Gastroesophageal sphincter (tissue), 4 donors: ENCODE measurements at regions not wholly inside any gene's neighbourhood (a gene's known extent, or its start where the extent isn't known, plus 50 kb on each side); places are given as distances from the start of the nearest gene placed in this dataset.

Source experiments
- ATAC-seq: fragments of 150-250 bp; one replicate; pipeline ENCODE4 v1.9.1; 2016; ENCODE audit warnings: mild to moderate bottlenecking, moderate library complexity
- H3K27ac ChIP-seq, 4 donors: fragments of 200-600 bp; sonication (generic) in 3 of 4; 1 replicate in 3 of 4; 2 replicates in 1 of 4; pipeline ENCODE4 v1.5.1; 2016 to 2019
- H3K27me3 ChIP-seq: fragments of 200-600 bp; sonication (generic); one replicate; pipeline ENCODE4 v1.5.1; 2019
- H3K36me3 ChIP-seq, 2 donors: fragments of 200-600 bp; sonication (generic); one replicate each; pipeline ENCODE4 v1.5.1; 2019; ENCODE audit warnings: control low read depth in 1 of 2
- H3K4me1 ChIP-seq, 3 donors: fragments of 200-600 bp; sonication (generic); 1 replicate in 2 of 3; 2 replicates in 1 of 3; pipeline ENCODE4 v1.5.1; 2016 to 2019; ENCODE audit warnings: control low read depth in 2 of 3
- H3K4me3 ChIP-seq, 2 donors: fragments of 200-600 bp; sonication (generic); one replicate each; pipeline ENCODE4 v1.5.1; 2019; ENCODE audit warnings: mild to moderate bottlenecking in 1 of 2, moderate library complexity in 1 of 2
- H3K9me3 ChIP-seq, 3 donors: fragments of 200-600 bp; sonication (generic); one replicate each; pipeline ENCODE4 v1.5.1; 2017 to 2019; ENCODE audit warnings: control low read depth in 2 of 3
- EP300 ChIP-seq: sonication (generic); formaldehyde crosslinking; IDR thresholded peaks from one replicate; pipeline ENCODE4 v1.6.1; 2017; ENCODE audit warnings: antibody characterized with exemption, mild to moderate bottlenecking
- POLR2A ChIP-seq, 2 donors: fragments of 450-650 bp; IDR thresholded peaks; one replicate each; pipeline ENCODE4 v1.6.1; 2017; ENCODE audit warnings: antibody characterized with exemption in 2 of 2, mild to moderate bottlenecking in 2 of 2, moderate library complexity in 1 of 2
- POLR2AphosphoS5 ChIP-seq: sonication (generic); formaldehyde crosslinking; IDR thresholded peaks from one replicate; pipeline ENCODE4 v1.6.1; 2017; ENCODE audit warnings: antibody characterized with exemption
- WGBS, 2 donors: methylation state at CpG; one replicate each; pipeline ENCODE4 v1.1.5; 2018; ENCODE audit warnings: low coverage in 1 of 2; 5-methylcytosine and 5-hydroxymethylcytosine counted together
- TF ChIP-seq, protein P1 (sequence below), 4 experiments: fragments of 200-600 bp in 2 of 4; fragments of 450-650 bp in 2 of 4; sonication (generic) in 1 of 4; IDR thresholded peaks; one replicate each; pipeline ENCODE4 v1.5.1; 2017 to 2019; ENCODE audit warnings: antibody characterized with exemption in 4 of 4, mild to moderate bottlenecking in 2 of 4, moderate library complexity in 2 of 4

GRCh38 chr15:100715571-100716455 is 113.4 kb downstream of the ASB7 start:
- Histone ChIP-seq H3K27me3 (no peaks in the 10 kb centered on the region), H3K27ac (no peak overlapping the region), H3K9me3 (no peaks in the 10 kb centered on the region), H3K36me3 (no peaks in the 10 kb centered on the region), H3K4me3 (no peak overlapping the region), H3K4me1 (peaks cover 0 to 17% (median 5%) of the 10 kb centered on the region in 3 donors)
- ATAC-seq: no peak
- 36 to 80% methylated on average over 3 of the region's 17 CpGs for WGBS, 2 donors
- TF ChIP-seq, protein P1, sequence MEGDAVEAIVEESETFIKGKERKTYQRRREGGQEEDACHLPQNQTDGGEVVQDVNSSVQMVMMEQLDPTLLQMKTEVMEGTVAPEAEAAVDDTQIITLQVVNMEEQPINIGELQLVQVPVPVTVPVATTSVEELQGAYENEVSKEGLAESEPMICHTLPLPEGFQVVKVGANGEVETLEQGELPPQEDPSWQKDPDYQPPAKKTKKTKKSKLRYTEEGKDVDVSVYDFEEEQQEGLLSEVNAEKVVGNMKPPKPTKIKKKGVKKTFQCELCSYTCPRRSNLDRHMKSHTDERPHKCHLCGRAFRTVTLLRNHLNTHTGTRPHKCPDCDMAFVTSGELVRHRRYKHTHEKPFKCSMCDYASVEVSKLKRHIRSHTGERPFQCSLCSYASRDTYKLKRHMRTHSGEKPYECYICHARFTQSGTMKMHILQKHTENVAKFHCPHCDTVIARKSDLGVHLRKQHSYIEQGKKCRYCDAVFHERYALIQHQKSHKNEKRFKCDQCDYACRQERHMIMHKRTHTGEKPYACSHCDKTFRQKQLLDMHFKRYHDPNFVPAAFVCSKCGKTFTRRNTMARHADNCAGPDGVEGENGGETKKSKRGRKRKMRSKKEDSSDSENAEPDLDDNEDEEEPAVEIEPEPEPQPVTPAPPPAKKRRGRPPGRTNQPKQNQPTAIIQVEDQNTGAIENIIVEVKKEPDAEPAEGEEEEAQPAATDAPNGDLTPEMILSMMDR (IDR thresholded peaks at IDR 0.05): no peak
- no peak for TF ChIP-seq POLR2AphosphoS5

GRCh38 chr15:100716456-100717085 is 114.2 kb downstream of the ASB7 start:
- Histone ChIP-seq H3K4me3 (no peak overlapping the region), H3K4me1 (peaks cover 0 to 19% (median 8%) of the 10 kb centered on the region in 3 donors), H3K9me3 (no peaks in the 10 kb centered on the region), H3K27me3 (no peaks in the 10 kb centered on the region), H3K36me3 (no peaks in the 10 kb centered on the region), H3K27ac (no peak overlapping the region)
- no peak for ATAC-seq
- TF ChIP-seq POLR2AphosphoS5: no peak
- WGBS, 2 donors: 89 to 93% methylated on average over 3 to 4 of the region's 10 CpGs

DNA sequence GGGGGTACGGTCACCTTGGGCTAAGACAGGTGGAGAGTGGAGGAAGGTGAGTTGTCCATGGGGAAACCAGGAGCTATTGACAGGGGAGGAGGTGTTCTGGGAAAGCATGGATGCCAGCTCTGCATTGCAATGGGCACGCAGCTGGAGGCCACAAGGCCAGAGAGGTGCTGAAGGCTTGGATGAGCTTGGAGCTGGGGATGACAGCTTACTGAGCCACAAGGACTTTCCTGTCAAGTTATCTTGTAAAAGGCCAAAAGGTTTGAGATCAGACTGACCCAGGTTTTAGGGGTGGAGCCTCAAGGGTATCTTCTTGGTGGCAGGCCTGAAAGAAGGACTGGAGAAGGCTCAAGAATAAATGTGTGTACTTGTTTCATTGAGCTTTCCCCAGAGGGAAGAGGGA is 115.2 kb downstream of the ASB7 start:
- H3K27ac ChIP-seq: no peak overlapping the region
- no peaks in the 10 kb centered on the region for H3K9me3 ChIP-seq
- no peaks in the 10 kb centered on the region for H3K27me3 ChIP-seq
- TF ChIP-seq POLR2A (IDR thresholded peaks at IDR 0.05) (no peak), POLR2AphosphoS5 (no peak), EP300 (no peak)
- TF ChIP-seq, protein P1 (IDR thresholded peaks at IDR 0.05): no peak
- no peak for ATAC-seq
- H3K4me3 ChIP-seq: no peak overlapping the region
- H3K36me3 ChIP-seq: no peaks in the 10 kb centered on the region
- H3K4me1 ChIP-seq: peaks cover 0 to 12% (median 6%) of the 10 kb centered on the region in 3 donors
- WGBS, 2 donors: 100% methylated on average over 2 of the region's 2 CpGs; no CpG with 5 or more reads in 1 of the 2 donors

GRCh38 chr15:100718075-100718980 is 115.9 kb downstream of the ASB7 start:
- H3K36me3 ChIP-seq: no peaks in the 10 kb centered on the region
- H3K9me3 ChIP-seq: no peaks in the 10 kb centered on the region
- ATAC-seq: no peak
- peaks cover 0 to 12% (median 6%) of the 10 kb centered on the region in 3 donors for H3K4me1 ChIP-seq
- H3K27me3 ChIP-seq: no peaks in the 10 kb centered on the region
- no peak overlapping the region for H3K4me3 ChIP-seq
- 85 to 88% methylated on average over 13 to 21 of the region's 22 CpGs for WGBS, 2 donors
- TF ChIP-seq POLR2AphosphoS5: no peak
- TF ChIP-seq, protein P1 (IDR thresholded peaks at IDR 0.05): no peak
- TF ChIP-seq POLR2A (IDR thresholded peaks at IDR 0.05): no peak
- no peak for TF ChIP-seq EP300
- no peak overlapping the region for H3K27ac ChIP-seq

DNA sequence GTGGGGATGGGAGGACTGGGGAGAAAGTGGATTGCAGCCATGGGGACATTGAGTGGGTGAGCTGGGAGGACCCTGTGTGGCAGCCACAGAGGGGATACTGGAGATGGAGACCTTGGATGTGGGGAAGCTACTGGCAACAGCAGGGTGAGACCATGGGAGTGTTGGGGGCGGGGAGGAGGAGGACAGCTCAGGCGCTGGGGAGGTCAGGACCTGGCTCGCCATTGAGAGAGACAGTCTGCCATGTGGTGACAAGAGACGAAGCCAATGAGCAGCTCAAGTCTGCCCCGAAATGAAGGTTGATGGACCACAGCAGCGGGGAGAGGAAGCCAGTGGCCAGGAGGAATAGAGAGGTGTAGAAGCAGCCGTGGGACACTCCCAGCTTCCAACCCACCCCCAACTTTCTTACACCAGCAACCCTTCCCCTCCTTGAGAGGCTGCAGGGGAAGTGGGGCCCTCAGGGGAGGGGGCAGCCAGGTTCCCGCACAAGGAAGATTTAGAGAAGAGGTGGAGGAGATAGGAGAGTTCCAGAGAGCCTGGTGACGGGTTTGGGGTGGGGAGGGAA is 118.1 kb downstream of the ASB7 start:
- no peaks in the 10 kb centered on the region for H3K27me3 ChIP-seq
- H3K9me3 ChIP-seq: no peaks in the 10 kb centered on the region
- ATAC-seq: no peak
- no peaks in the 10 kb centered on the region for H3K36me3 ChIP-seq
- WGBS, 2 donors: 66 to 78% methylated on average over 5 to 7 of the region's 9 CpGs
- no peak overlapping the region for H3K4me3 ChIP-seq
- H3K27ac ChIP-seq: peak overlapping the region in 3 of 4 donors; percentile 74 to 87 (median 80)
- no peak for TF ChIP-seq POLR2AphosphoS5
- TF ChIP-seq, protein P1 (IDR thresholded peaks at IDR 0.05): no peak
- TF ChIP-seq EP300: no peak
- TF ChIP-seq POLR2A (IDR thresholded peaks at IDR 0.05): no peak
- H3K4me1 ChIP-seq: peaks cover 0 to 12% (median 6%) of the 10 kb centered on the region in 3 donors
